AML-193 (cell line): ENCODE measurements at regions not wholly inside any gene's neighbourhood (a gene's known extent, or its start where the extent isn't known, plus 50 kb on each side); places are given as distances from the start of the nearest gene placed in this dataset.
A peak's percentile ranks its signal among the peaks of the same experiment; 100 is the strongest.

Source experiments
- DNase-seq, 2 experiments: peaks; one replicate each; lab custom pipeline; 2025; lab: John Stamatoyannopoulos, UW

- DNase-seq, result no peak
These were observed 75.8 kb downstream of the DAD1 start for GRCh38 chr14:22513066-22513812.

GRCh38 chr14:22512106-22512814, 76.8 kb downstream of the DAD1 start:
- DNase-seq, result no peak

- no peak for DNase-seq
These were observed 78.4 kb downstream of the DAD1 start for GRCh38 chr14:22510527-22511110.

GRCh38 chr14:22509751-22510300, 79.2 kb downstream of the DAD1 start:
- peak in 1 of 2 experiments; percentile 41 for DNase-seq

- DNase-seq, result no peak
These were observed 79.9 kb downstream of the DAD1 start for GRCh38 chr14:22509036-22509709.

GRCh38 chr14:22508662-22509035, 80.4 kb downstream of the DAD1 start:
- no peak for DNase-seq

- DNase-seq, result no peak
These were observed 80.9 kb downstream of the DAD1 start for GRCh38 chr14:22508150-22508457.

- DNase-seq, result no peak
These were observed 82.2 kb downstream of the DAD1 start for GRCh38 chr14:22506778-22507351.

- no peak for DNase-seq
These were observed 82.7 kb downstream of the DAD1 start for GRCh38 chr14:22506378-22506710.

- no peak for DNase-seq
These were observed 83.2 kb downstream of the DAD1 start for GRCh38 chr14:22505697-22506377.

GRCh38 chr14:22505309-22505696, 83.7 kb downstream of the DAD1 start:
- DNase-seq, result no peak

GRCh38 chr14:22502551-22502950, 86.5 kb downstream of the DAD1 start:
- no peak for DNase-seq

- DNase-seq, result no peak
These were observed 87.0 kb downstream of the DAD1 start for GRCh38 chr14:22502007-22502406.

- DNase-seq, result no peak
These were observed 87.9 kb downstream of the DAD1 start for GRCh38 chr14:22500954-22501726.

- no peak for DNase-seq
These were observed 88.5 kb downstream of the DAD1 start for GRCh38 chr14:22500525-22500924.

- DNase-seq, result no peak
These were observed 91.3 kb downstream of the DAD1 start for GRCh38 chr14:22497671-22498093.

GRCh38 chr14:22497144-22497423, 91.9 kb downstream of the DAD1 start:
- no peak for DNase-seq

- DNase-seq, result no peak
These were observed 94.4 kb downstream of the DAD1 start for GRCh38 chr14:22494486-22495135.

GRCh38 chr14:22493753-22494152, 95.3 kb downstream of the DAD1 start:
- DNase-seq, result no peak
